DOHH2 (cell line): ENCODE measurements at regions not wholly inside any gene's neighbourhood (a gene's known extent, or its start where the extent isn't known, plus 50 kb on each side); places are given as distances from the start of the nearest gene placed in this dataset.
A peak's percentile ranks its signal among the peaks of the same experiment; 100 is the strongest.

ENCODE experiments used
- H3F3A ChIP-seq: fragments of 200-600 bp; sonication (generic), shearing (Covaris generic); 2 replicates; pipeline ENCODE4 v1.6.0; 2016; ENCODE audit warnings: antibody characterized with exemption, mild to moderate bottlenecking; ENCODE audit not compliant: control insufficient read depth, insufficient read depth
- H3K27ac ChIP-seq: fragments of 200-600 bp; sonication (generic); 2 replicates; pipeline ENCODE4 v1.5.1; 2014; ENCODE audit warnings: low read depth, mild to moderate bottlenecking, low read length, moderate library complexity
- H3K27me3 ChIP-seq: fragments of 200-600 bp; sonication (generic); 2 replicates; pipeline ENCODE4 v1.6.1; 2014; ENCODE audit warnings: mild to moderate bottlenecking, low read length, mixed read lengths; ENCODE audit not compliant: control insufficient read depth
- H3K36me3 ChIP-seq: fragments of 200-600 bp; sonication (generic); 2 replicates; pipeline ENCODE4 v1.6.1; 2014; ENCODE audit warnings: mild to moderate bottlenecking, low read length, moderate library complexity, mixed read lengths; ENCODE audit not compliant: control insufficient read depth
- H3K4me1 ChIP-seq: fragments of 200-600 bp; sonication (generic); 2 replicates; pipeline ENCODE4 v1.6.1; 2014; ENCODE audit warnings: mild to moderate bottlenecking, low read length, mixed read lengths; ENCODE audit not compliant: control insufficient read depth
- H3K4me2 ChIP-seq: fragments of 200-600 bp; sonication (generic); 2 replicates; pipeline ENCODE4 v1.6.0; 2014; ENCODE audit warnings: mild to moderate bottlenecking, low read length, moderate library complexity
- H3K4me3 ChIP-seq: fragments of 200-600 bp; sonication (generic); 2 replicates; pipeline ENCODE4 v1.5.1; 2014; ENCODE audit warnings: mild to moderate bottlenecking, low read length, mixed read lengths
- H3K79me2 ChIP-seq: fragments of 200-600 bp; sonication (generic); 2 replicates; pipeline ENCODE4 v1.6.1; 2014; ENCODE audit warnings: mild to moderate bottlenecking, low read length, mixed read lengths; ENCODE audit not compliant: control insufficient read depth
- H3K9me2 ChIP-seq: fragments of 200-600 bp; sonication (generic); replicated peaks from 2 replicates; pipeline ENCODE4 v1.6.1; 2014; ENCODE audit warnings: mild to moderate bottlenecking, low read length, mixed read lengths; ENCODE audit not compliant: control insufficient read depth
- H3K9me3 ChIP-seq: fragments of 200-600 bp; sonication (generic); 2 replicates; pipeline ENCODE4 v1.6.1; 2014; ENCODE audit warnings: antibody characterized with exemption, low read length, mixed read lengths; ENCODE audit not compliant: control insufficient read depth, insufficient read depth
- H4K20me1 ChIP-seq: fragments of 200-600 bp; sonication (generic); 2 replicates; pipeline ENCODE4 v1.6.0; 2014; ENCODE audit warnings: low read depth, mild to moderate bottlenecking, antibody characterized with exemption, low read length, moderate library complexity; ENCODE audit not compliant: control insufficient read depth, insufficient read depth
- CTCF ChIP-seq: fragments of 200-600 bp; sonication (generic); IDR thresholded peaks from one replicate; pipeline ENCODE4 v1.5.1; 2014; ENCODE audit warnings: antibody characterized with exemption, mild to moderate bottlenecking, low read depth, low read length; ENCODE audit not compliant: poor library complexity, severe bottlenecking
- EZH2phosphoT487 ChIP-seq: fragments of 200-600 bp; sonication (generic); IDR thresholded peaks from 2 replicates; pipeline ENCODE4 v1.6.1; 2017; ENCODE audit warnings: borderline replicate concordance, mild to moderate bottlenecking, antibody characterized with exemption, low read length, moderate library complexity, mixed read lengths

GRCh38 chr4:20422398-20422797, 170.7 kb downstream of the SLIT2 start:
- Histone ChIP-seq H3K27ac (no peak overlapping the region), H3K9me2 (no peaks in the 10 kb centered on the region), H3K4me1 (peaks cover 6% of the 10 kb centered on the region; the same call in 1 of the 2 replicates), H3K4me2 (no peak overlapping the region), H3K4me3 (no peak overlapping the region), H3K9me3 (no peaks in the 10 kb centered on the region), H4K20me1 (no peaks in the 10 kb centered on the region), H3K27me3 (no peaks in the 10 kb centered on the region), H3K79me2 (no peaks in the 10 kb centered on the region), H3F3A (no peaks in the 10 kb centered on the region), H3K36me3 (no peaks in the 10 kb centered on the region)
- no peak for TF ChIP-seq EZH2phosphoT487
- peak; percentile 57 for TF ChIP-seq CTCF

GRCh38 chr4:20423420-20423819, 171.7 kb downstream of the SLIT2 start:
- Histone ChIP-seq H3K79me2 (no peaks in the 10 kb centered on the region), H3K27ac (no peak overlapping the region), H3K4me1 (peaks cover 6% of the 10 kb centered on the region; the same call in 1 of the 2 replicates), H3K36me3 (no peaks in the 10 kb centered on the region), H3K9me3 (no peaks in the 10 kb centered on the region), H3K4me2 (no peak overlapping the region), H3F3A (no peaks in the 10 kb centered on the region), H3K27me3 (no peaks in the 10 kb centered on the region), H3K9me2 (no peaks in the 10 kb centered on the region), H4K20me1 (no peaks in the 10 kb centered on the region), H3K4me3 (no peak overlapping the region)
- no peak for TF ChIP-seq EZH2phosphoT487
- no peak for TF ChIP-seq CTCF

- H3K79me2 ChIP-seq: no peaks in the 10 kb centered on the region
- H3K9me3 ChIP-seq: no peaks in the 10 kb centered on the region
- H3K4me3 ChIP-seq: no peak overlapping the region
- no peaks in the 10 kb centered on the region for H3K4me1 ChIP-seq
- H3F3A ChIP-seq: no peaks in the 10 kb centered on the region
- H4K20me1 ChIP-seq: no peaks in the 10 kb centered on the region
- no peaks in the 10 kb centered on the region for H3K9me2 ChIP-seq
- TF ChIP-seq CTCF: no peak
- H3K36me3 ChIP-seq: no peaks in the 10 kb centered on the region
- no peaks in the 10 kb centered on the region for H3K27me3 ChIP-seq
- H3K4me2 ChIP-seq: no peak overlapping the region
- H3K27ac ChIP-seq: no peak overlapping the region
These were observed 174.3 kb downstream of the SLIT2 start for GRCh38 chr4:20426028-20426427.
